KBM-7 (cell line): ENCODE measurements at regions not wholly inside any gene's neighbourhood (a gene's known extent, or its start where the extent isn't known, plus 50 kb on each side); places are given as distances from the start of the nearest gene placed in this dataset.
A peak's percentile ranks its signal among the peaks of the same experiment; 100 is the strongest.
"Not testable (repeated sequence)": the region's sequence is repeated elsewhere in the genome, so short reads cannot be mapped to it uniquely, and the experiment has no call there.

Experiments used
- DNase-seq: peaks from one replicate; pipeline ENCODE4 v3.0.0-alpha.2; 2015
- in situ Hi-C: fragments of 300-500 bp; cut with MboI; formaldehyde crosslinking; loops from 2 replicates; pipeline ENCODE4 v1.14.3; 2020; ENCODE audit warnings: low sequenced_read_pairs, low pct_unique_long_range_greater_than_20kb, mixed read lengths

DNA sequence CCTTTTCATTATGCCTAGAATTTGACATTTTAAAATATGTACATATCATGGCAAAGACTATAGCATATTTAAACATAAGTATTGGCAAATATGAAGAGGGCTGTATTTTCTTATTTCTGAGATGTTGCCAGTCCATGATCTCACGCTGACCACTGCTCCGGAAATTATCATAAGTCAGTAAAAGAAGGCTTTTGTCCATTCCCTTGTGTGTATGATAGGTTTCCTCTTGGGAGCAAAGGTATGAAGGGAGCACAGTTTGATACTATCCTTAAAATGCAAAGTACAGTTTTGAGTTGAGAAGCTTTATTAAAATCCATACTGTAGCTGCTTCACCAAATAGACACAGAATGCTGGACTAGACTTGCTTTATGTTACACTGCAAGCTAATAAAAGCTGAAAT is 52.6 kb upstream of the AGA start:
- no peak for DNase-seq
- in situ Hi-C loops: no loop called here

- DNase-seq, in situ Hi-C loops: not testable (repeated sequence)
Observed at GRCh38 chr4:177495626-177496025, 53.4 kb upstream of the AGA start.

GRCh38 chr4:177499537-177499936 is 57.3 kb upstream of the AGA start:
- in situ Hi-C loops: no loop called here
- no peak for DNase-seq

GRCh38 chr4:177505171-177505615 is 63.0 kb upstream of the AGA start:
- DNase-seq: no peak
- in situ Hi-C loops: no loop called here

- DNase-seq: no peak
- in situ Hi-C loops: no loop called here
Observed at GRCh38 chr4:177508662-177509061, 66.4 kb upstream of the AGA start.

- DNase-seq: no peak
- in situ Hi-C loops: no loop called here
Observed at GRCh38 chr4:177509226-177509745, 67.0 kb upstream of the AGA start.

DNA sequence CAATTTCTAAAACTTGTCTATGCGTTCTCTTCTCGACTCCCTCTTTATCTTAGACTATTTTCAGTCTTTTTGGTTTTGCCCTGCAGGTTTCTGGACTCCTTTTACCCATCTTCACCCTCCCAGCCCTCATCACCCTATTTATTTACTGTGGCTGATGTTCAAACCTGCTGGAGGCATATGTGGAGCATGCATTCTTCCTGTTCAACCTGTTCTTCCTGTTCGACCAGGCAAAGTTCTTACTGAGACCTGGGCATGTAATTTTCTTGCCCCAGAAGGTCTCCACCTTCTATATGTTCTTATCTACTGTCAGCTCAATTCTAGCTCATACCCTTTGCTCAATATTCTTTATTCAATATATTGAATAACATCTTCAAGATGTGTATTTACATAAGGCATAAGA is 69.4 kb upstream of the AGA start:
- in situ Hi-C loops: no loop called here
- DNase-seq: no peak

GRCh38 chr4:177512646-177513045 is 70.4 kb upstream of the AGA start:
- DNase-seq: no peak
- in situ Hi-C loops: no loop called here

- DNase-seq: no peak
- in situ Hi-C loops: no loop called here
Observed at GRCh38 chr4:177517862-177518261, 75.6 kb upstream of the AGA start.

GRCh38 chr4:177519481-177520260 is 77.4 kb upstream of the AGA start:
- in situ Hi-C loops: no loop called here
- DNase-seq: no peak

GRCh38 chr4:177528620-177529019 is 86.4 kb upstream of the AGA start:
- in situ Hi-C loops: no loop called here
- no peak for DNase-seq

GRCh38 chr4:177530561-177530960 is 88.3 kb upstream of the AGA start:
- DNase-seq: no peak
- in situ Hi-C loops: no loop called here

DNA sequence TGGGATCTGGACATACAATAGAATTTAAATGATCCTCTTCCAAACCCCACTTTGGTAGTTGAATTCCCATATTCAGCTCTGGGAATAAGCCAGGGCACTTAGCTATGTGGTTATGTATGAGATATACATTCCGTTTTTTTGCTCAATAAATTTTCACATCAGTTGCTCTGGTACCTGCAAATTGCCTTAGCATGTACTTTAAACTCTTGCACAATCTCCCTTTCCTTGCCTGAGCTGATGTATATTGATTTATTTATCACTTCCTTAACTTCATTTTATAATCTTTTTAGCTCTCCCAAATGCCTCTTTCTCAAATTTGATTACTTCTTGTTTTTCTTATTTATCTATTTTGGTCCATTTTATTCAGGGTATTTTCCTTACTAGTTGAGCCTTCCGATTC is 90.1 kb upstream of the AGA start:
- in situ Hi-C loops: no loop called here
- DNase-seq: no peak

GRCh38 chr4:177534841-177535240 is 92.6 kb upstream of the AGA start:
- in situ Hi-C loops, DNase-seq: not testable (repeated sequence)

GRCh38 chr4:177546745-177547144 is 104.5 kb upstream of the AGA start:
- no peak for DNase-seq
- in situ Hi-C loops: no loop called here

- no peak for DNase-seq
- in situ Hi-C loops: no loop called here
Observed at GRCh38 chr4:177547985-177548384, 105.7 kb upstream of the AGA start.

DNA sequence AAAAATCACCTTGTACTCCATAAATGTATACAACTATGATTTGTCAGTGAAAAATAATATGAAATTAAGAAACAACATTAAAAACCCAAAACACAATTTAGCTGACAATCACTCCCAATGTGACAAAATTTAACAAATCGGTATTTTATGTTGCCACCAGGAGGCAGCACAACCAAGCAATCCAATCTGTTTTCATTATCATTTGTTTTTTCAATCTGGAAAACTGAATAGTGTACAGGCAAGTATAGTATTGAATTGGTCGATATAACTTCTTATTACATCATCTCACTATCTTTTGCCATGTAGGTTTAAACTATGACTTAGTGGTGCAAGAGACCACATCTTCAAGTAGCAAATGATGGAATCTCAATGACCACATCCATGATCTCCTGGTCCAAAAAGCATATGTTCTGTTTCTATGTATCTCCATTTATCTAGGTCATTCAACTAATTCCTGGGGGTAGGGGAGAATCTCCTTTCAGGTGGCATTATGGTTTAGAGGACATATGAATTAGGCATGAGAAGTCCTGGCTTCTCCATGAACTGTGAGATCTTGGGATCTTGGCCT is 112.9 kb upstream of the AGA start:
- peak; percentile 42 for DNase-seq
- in situ Hi-C loops: no loop called here

- in situ Hi-C loops: no loop called here
- no peak for DNase-seq
Observed at GRCh38 chr4:177557416-177557815, 115.2 kb upstream of the AGA start.

GRCh38 chr4:177558995-177559394 is 116.8 kb upstream of the AGA start:
- DNase-seq: no peak
- in situ Hi-C loops: no loop called here

- DNase-seq: no peak
- in situ Hi-C loops: no loop called here
Observed at GRCh38 chr4:177562163-177562562, 119.9 kb upstream of the AGA start.

- no peak for DNase-seq
- in situ Hi-C loops: no loop called here
Observed at GRCh38 chr4:177562859-177563258, 120.6 kb upstream of the AGA start.
